Left lung (tissue), 4 donors: ENCODE measurements at regions not wholly inside any gene's neighbourhood (a gene's known extent, or its start where the extent isn't known, plus 50 kb on each side); places are given as distances from the start of the nearest gene placed in this dataset.

ENCODE experiments used
- ATAC-seq: fragments of 200-7000 bp; cut with Tn5 transposase; one replicate; pipeline ENCODE4 v1.9.1; 2020; ENCODE audit warnings: moderate library complexity
- DNase-seq, 4 donors: peaks; one replicate each; pipeline ENCODE4 v3.0.0-alpha.2; 2013 to 2020
- H3K27ac ChIP-seq, 2 donors: fragments of 200-600 bp; sonication (generic) in 1 of 2; one replicate each; pipeline versions ENCODE4 v1.5.0 to v1.8.0; 2020 to 2021
- H3K27me3 ChIP-seq, 2 donors: fragments of 200-600 bp; sonication (generic) in 1 of 2; one replicate each; pipeline versions ENCODE4 v1.5.0 to v1.8.0; 2020 to 2021
- H3K36me3 ChIP-seq, 2 donors: fragments of 200-600 bp; sonication (generic) in 1 of 2; one replicate each; pipeline versions ENCODE4 v1.5.0 to v1.8.0; 2020 to 2021
- H3K4me1 ChIP-seq, 2 donors: fragments of 200-600 bp; one replicate each; pipeline ENCODE4 v1.8.0; 2021
- H3K4me3 ChIP-seq, 2 donors: fragments of 200-600 bp; sonication (generic) in 1 of 2; one replicate each; pipeline versions ENCODE4 v1.5.0 to v1.8.0; 2020 to 2021; ENCODE audit warnings: mild to moderate bottlenecking in 1 of 2
- H3K9me3 ChIP-seq, 2 donors: fragments of 200-600 bp; sonication (generic) in 1 of 2; one replicate each; pipeline versions ENCODE4 v1.5.0 to v1.8.0; 2020 to 2021
- intact Hi-C, 2 donors: fragments of 100-400 bp; cut with DNase I; formaldehyde crosslinking; loops; one replicate each; pipeline versions ENCODE4 v1.11.2 to v1.14.2; 2022
- TF ChIP-seq, protein P1 (sequence below), 2 donors: fragments of 200-600 bp; sonication (generic) in 1 of 2; IDR thresholded peaks; one replicate each; pipeline versions ENCODE4 v1.5.0 to v1.8.0; 2021; ENCODE audit warnings: antibody characterized with exemption in 2 of 2
- donor health status: DM: no; HTN: yes; CAD: no.
- donor health status: DM: no; HTN: no; CAD: no.

DNA sequence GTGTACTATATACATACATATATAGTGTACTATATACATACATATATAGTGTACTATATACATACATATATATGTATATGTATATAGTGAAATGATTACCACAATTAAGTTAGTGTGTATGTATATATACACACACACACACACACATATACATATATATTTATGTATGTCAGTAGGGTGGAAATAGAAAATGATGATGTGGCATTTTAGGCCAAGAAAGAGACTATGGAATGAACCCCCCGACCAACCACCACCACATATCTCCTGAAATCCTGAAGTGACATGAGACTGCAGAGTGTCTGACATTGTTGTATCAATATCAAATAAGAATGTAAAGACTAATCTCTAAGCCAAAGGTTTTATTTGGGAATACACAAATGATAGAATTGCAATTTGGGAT, 107.6 kb downstream of the RFC3 start:
- no peak for ATAC-seq
- Histone ChIP-seq H3K27me3 (no peaks in the 10 kb centered on the region), H3K9me3 (no peaks in the 10 kb centered on the region), H3K4me3 (no peak overlapping the region), H3K27ac (no peak overlapping the region), H3K4me1 (no peaks in the 10 kb centered on the region), H3K36me3 (no peaks in the 10 kb centered on the region)
- intact Hi-C loops, result no loop called here
- TF ChIP-seq, protein P1, sequence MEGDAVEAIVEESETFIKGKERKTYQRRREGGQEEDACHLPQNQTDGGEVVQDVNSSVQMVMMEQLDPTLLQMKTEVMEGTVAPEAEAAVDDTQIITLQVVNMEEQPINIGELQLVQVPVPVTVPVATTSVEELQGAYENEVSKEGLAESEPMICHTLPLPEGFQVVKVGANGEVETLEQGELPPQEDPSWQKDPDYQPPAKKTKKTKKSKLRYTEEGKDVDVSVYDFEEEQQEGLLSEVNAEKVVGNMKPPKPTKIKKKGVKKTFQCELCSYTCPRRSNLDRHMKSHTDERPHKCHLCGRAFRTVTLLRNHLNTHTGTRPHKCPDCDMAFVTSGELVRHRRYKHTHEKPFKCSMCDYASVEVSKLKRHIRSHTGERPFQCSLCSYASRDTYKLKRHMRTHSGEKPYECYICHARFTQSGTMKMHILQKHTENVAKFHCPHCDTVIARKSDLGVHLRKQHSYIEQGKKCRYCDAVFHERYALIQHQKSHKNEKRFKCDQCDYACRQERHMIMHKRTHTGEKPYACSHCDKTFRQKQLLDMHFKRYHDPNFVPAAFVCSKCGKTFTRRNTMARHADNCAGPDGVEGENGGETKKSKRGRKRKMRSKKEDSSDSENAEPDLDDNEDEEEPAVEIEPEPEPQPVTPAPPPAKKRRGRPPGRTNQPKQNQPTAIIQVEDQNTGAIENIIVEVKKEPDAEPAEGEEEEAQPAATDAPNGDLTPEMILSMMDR (IDR thresholded peaks at IDR 0.05), result no peak
- no peak for DNase-seq

DNA sequence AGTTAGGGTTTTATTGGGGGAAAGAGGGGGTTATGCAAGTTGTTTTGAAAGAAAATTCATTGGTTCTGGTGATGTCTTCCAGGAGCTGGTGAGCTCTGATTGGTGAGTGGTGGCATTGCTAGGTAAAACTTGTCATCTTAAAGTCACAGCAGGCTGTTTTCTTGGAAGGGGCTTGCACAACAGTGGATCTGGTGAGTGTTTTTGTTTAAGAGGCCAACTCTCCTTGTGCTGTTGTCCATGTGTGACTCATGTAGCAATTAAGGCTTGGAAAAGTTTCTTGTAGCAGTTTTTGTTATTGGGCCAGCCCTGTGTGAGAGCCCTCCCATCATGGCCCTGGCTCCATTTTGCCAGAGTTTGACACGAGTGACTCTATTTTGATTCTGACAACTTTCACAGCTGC, 109.4 kb downstream of the RFC3 start:
- Histone ChIP-seq H3K4me3 (no peak overlapping the region), H3K36me3 (no peaks in the 10 kb centered on the region), H3K4me1 (no peaks in the 10 kb centered on the region), H3K9me3 (no peaks in the 10 kb centered on the region), H3K27me3 (no peaks in the 10 kb centered on the region), H3K27ac (no peak overlapping the region)
- ATAC-seq (peak; percentile 56), DNase-seq (no peak)
- intact Hi-C loops, result no loop called here
- TF ChIP-seq, protein P1 (IDR thresholded peaks at IDR 0.05), result no peak

DNA sequence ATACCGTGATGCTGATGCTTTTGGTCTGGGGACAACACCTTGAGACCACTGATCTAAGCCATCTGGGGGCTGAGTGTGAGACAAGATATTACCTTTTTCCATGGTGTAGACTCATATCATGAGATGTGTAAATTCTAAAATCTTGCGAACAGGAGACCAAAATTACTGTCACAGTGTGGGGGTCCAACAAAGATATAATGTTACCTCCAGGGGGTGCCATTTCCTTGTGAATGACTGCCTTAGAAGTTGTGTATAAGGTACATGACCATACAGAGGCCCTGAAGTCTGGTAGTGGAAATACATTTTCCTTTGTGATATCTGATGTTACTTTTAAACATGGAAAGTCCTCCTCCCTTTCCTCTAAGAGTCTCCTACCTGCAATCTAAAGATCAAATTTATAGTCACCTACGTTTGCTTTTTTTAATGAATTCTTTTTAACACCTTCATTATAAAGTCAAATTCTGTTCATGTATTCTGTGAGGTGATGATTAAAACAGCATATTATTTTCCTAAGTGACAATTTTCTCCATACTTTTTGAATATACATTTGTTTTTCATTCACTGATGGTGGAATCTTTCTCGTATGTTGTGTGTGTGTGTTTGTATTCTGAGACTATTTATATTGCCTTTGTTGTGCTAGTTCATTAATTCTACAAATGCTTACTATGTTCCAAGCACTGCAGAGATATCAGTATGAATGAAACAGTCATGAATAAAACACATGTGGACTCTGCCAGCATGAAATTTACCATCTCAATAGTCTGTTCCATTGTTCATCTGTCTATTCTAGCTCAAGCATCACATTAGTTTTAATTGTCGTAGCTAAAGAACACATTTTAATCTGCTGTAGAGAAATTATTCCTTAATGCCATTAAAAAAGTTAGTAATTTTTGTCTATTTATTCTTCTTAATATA, 113.7 kb downstream of the RFC3 start:
- Histone ChIP-seq H3K27me3 (no peaks in the 10 kb centered on the region), H3K27ac (no peak overlapping the region), H3K4me3 (no peak overlapping the region), H3K36me3 (no peaks in the 10 kb centered on the region), H3K4me1 (no peaks in the 10 kb centered on the region), H3K9me3 (no peaks in the 10 kb centered on the region)
- ATAC-seq (peak; percentile 89), DNase-seq (peak in 1 of 4 donors; percentile 35)
- TF ChIP-seq, protein P1 (IDR thresholded peaks at IDR 0.05), result peak; percentile 15 to 34
- intact Hi-C loops, result no loop called here

DNA sequence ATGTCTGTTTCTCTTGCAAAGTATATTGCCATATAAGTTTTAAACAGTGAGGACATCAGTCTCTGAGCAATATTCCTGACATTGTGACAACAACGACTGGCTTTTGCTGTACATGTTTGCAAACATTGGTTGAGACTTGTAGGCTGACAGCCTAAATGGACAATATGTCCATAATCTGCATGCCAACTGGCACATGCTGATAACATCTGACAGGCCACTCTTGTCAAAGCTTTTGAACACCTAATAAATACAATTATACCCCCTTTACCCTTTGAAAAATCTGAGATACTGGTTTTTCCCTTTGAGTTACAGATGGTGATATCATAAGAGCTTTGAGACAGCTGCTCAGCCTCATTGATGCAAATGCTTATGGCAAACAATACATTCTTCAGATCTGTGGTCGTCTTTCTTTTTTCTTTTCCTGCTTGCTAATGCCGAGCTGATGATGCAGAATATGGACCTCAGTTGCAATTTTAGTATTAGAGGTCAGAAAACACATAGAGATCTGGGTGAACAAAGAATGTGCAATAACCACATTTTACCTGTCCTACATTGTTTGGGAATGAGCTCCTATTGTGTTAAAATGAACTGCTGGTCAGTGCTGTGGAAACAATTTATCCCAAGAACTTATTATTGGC, 114.9 kb downstream of the RFC3 start:
- H3K9me3 ChIP-seq, result no peaks in the 10 kb centered on the region
- no peak for DNase-seq
- no peak for ATAC-seq
- H3K4me3 ChIP-seq, result no peak overlapping the region
- H3K27me3 ChIP-seq, result no peaks in the 10 kb centered on the region
- TF ChIP-seq, protein P1 (IDR thresholded peaks at IDR 0.05), result no peak
- no peak overlapping the region for H3K27ac ChIP-seq
- H3K36me3 ChIP-seq, result no peaks in the 10 kb centered on the region
- intact Hi-C loops, result no loop called here
- no peaks in the 10 kb centered on the region for H3K4me1 ChIP-seq

DNA sequence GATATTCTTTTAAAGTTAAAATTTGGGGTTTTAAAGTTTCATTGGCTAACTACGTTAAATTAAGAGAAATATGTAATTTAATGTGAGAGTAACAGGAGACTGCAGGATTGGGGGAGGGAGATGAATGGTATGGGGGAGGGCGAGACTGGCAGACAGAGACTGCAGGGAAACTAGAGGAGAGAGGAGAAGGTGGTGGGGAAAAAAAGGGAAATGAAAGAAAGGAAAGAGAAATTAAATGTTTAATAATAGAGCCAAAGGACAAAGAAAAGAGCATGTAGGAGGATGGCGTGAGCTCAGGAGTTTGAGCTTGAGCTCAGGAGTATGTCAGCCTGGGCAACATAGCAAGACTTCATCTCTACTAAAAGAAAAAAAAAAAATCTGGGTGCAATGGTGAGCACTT, 115.9 kb downstream of the RFC3 start:
- Histone ChIP-seq H3K4me1 (no peaks in the 10 kb centered on the region), H3K4me3 (no peak overlapping the region), H3K27ac (no peak overlapping the region), H3K36me3 (no peaks in the 10 kb centered on the region), H3K9me3 (no peaks in the 10 kb centered on the region), H3K27me3 (no peaks in the 10 kb centered on the region)
- TF ChIP-seq, protein P1 (IDR thresholded peaks at IDR 0.05), result no peak
- DNase-seq (no peak), ATAC-seq (no peak)
- intact Hi-C loops, result no loop called here
